Sigmoid colon (tissue), 4 donors: ENCODE measurements at regions not wholly inside any gene's neighbourhood (a gene's known extent, or its start where the extent isn't known, plus 50 kb on each side); places are given as distances from the start of the nearest gene placed in this dataset.

Experiments used
- EP300 ChIP-seq, 4 donors: sonication (generic); formaldehyde crosslinking; IDR thresholded peaks; one replicate each; pipeline ENCODE4 v1.6.1; 2017; ENCODE audit warnings: antibody characterized with exemption in 4 of 4
- TF ChIP-seq, protein P1 (sequence below), 4 experiments: fragments of 450-650 bp in 3 of 4; fragments of 200-600 bp in 1 of 4; IDR thresholded peaks; one replicate each; pipeline ENCODE4 v1.5.1; 2016 to 2019; ENCODE audit warnings: antibody characterized with exemption in 4 of 4, mild to moderate bottlenecking in 3 of 4, moderate library complexity in 2 of 4

DNA sequence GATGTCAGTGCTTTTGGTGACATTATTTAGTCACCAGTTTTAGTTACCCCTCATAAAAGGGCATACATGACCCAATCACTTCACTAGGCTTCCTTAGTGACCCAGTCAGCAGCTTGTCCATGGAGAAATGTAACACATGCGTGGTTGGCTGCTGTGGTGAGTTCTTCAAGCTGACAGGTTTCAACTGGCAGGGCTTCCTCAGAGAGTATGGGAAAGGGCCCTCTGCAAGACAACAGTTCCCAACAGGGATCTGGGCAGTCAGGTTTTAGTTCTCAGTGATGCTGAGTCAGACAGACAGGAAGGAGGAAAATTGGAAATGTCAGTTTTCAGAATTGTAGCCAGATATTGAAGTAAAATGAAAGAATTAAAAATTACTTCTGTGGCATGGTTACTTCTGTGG lies 282.5 kb downstream of the TBL1XR1 start:
- TF ChIP-seq, protein P1, sequence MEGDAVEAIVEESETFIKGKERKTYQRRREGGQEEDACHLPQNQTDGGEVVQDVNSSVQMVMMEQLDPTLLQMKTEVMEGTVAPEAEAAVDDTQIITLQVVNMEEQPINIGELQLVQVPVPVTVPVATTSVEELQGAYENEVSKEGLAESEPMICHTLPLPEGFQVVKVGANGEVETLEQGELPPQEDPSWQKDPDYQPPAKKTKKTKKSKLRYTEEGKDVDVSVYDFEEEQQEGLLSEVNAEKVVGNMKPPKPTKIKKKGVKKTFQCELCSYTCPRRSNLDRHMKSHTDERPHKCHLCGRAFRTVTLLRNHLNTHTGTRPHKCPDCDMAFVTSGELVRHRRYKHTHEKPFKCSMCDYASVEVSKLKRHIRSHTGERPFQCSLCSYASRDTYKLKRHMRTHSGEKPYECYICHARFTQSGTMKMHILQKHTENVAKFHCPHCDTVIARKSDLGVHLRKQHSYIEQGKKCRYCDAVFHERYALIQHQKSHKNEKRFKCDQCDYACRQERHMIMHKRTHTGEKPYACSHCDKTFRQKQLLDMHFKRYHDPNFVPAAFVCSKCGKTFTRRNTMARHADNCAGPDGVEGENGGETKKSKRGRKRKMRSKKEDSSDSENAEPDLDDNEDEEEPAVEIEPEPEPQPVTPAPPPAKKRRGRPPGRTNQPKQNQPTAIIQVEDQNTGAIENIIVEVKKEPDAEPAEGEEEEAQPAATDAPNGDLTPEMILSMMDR (IDR thresholded peaks at IDR 0.05), result no peak
- no peak for TF ChIP-seq EP300 (IDR thresholded peaks at IDR 0.05)
